ENCODE measurements at regions not wholly inside any gene's neighbourhood (a gene's known extent, or its start where the extent isn't known, plus 50 kb on each side); places are given as distances from the start of the nearest gene placed in this dataset.

- ATAC-seq (ENCODE audit: insufficient read depth, low read depth) = no peak
- no peak for DNase-seq
- H3K9ac ChIP-seq (ENCODE audit: low read depth, low read length) = no peak overlapping the region
Observed at GRCh38 chr5:29037716-29038115, 1999.3 kb upstream of the CDH9 start.

GRCh38 chr5:29024052-29024451, 1985.7 kb upstream of the CDH9 start:
- ATAC-seq (ENCODE audit: insufficient read depth, low read depth) (no peak), DNase-seq (no peak)
- TF ChIP-seq EZH2 (IDR thresholded peaks at IDR 0.05; ENCODE audit: borderline replicate concordance, low read depth, low read length, severe bottlenecking) (no peak), CTCF (IDR thresholded peaks at IDR 0.05; ENCODE audit: borderline replicate concordance, extremely low read depth, low read length, poor library complexity, severe bottlenecking) (no peak)
- Histone ChIP-seq H3K4me1 (ENCODE audit: insufficient read depth, low read length) (no peaks in the 10 kb centered on the region), H4K20me1 (ENCODE audit: insufficient read depth, low read length) (no peaks in the 10 kb centered on the region), H3K9me3 (ENCODE audit: insufficient read depth, low read length, severe bottlenecking) (no peaks in the 10 kb centered on the region), H2AFZ (ENCODE audit: low read depth, low read length) (no peak overlapping the region), H3K27ac (ENCODE audit: low read length) (no peak overlapping the region), H3K27me3 (ENCODE audit: insufficient read depth, low read length, poor library complexity) (no peaks in the 10 kb centered on the region), H3K9ac (ENCODE audit: low read depth, low read length) (no peak overlapping the region), H3K4me2 (ENCODE audit: insufficient read depth, low read length) (no peak overlapping the region), H3K79me2 (ENCODE audit: insufficient read depth, low read length) (no peaks in the 10 kb centered on the region), H3K36me3 (ENCODE audit: insufficient read depth, low read length) (no peaks in the 10 kb centered on the region), H3K4me3 (ENCODE audit: low read depth in 1 of 2, low read length in 2 of 2) (no peak overlapping the region)

More at GRCh38 chr5:29037716-29038115, 1999.3 kb upstream of the CDH9 start:
- no peaks in the 10 kb centered on the region for H3K27me3 ChIP-seq (ENCODE audit: insufficient read depth, low read length, poor library complexity)
- H4K20me1 ChIP-seq (ENCODE audit: insufficient read depth, low read length) = no peaks in the 10 kb centered on the region
- TF ChIP-seq CTCF (IDR thresholded peaks at IDR 0.05; ENCODE audit: borderline replicate concordance, extremely low read depth, low read length, poor library complexity, severe bottlenecking) = no peak
- no peak for TF ChIP-seq EZH2 (IDR thresholded peaks at IDR 0.05; ENCODE audit: borderline replicate concordance, low read depth, low read length, severe bottlenecking)
- no peaks in the 10 kb centered on the region for H3K4me1 ChIP-seq (ENCODE audit: insufficient read depth, low read length)
- H3K4me3 ChIP-seq (ENCODE audit: low read depth in 1 of 2, low read length in 2 of 2) = no peak overlapping the region
- no peak overlapping the region for H3K4me2 ChIP-seq (ENCODE audit: insufficient read depth, low read length)
- H3K9me3 ChIP-seq (ENCODE audit: insufficient read depth, low read length, severe bottlenecking) = no peaks in the 10 kb centered on the region
- H2AFZ ChIP-seq (ENCODE audit: low read depth, low read length) = no peak overlapping the region
- H3K27ac ChIP-seq (ENCODE audit: low read length) = no peak overlapping the region
- no peaks in the 10 kb centered on the region for H3K36me3 ChIP-seq (ENCODE audit: insufficient read depth, low read length)
- H3K79me2 ChIP-seq (ENCODE audit: insufficient read depth, low read length) = no peaks in the 10 kb centered on the region

- H3K36me3 ChIP-seq (ENCODE audit: insufficient read depth, low read length) = no peaks in the 10 kb centered on the region
- ATAC-seq (ENCODE audit: insufficient read depth, low read depth) = no peak
- no peaks in the 10 kb centered on the region for H3K4me1 ChIP-seq (ENCODE audit: insufficient read depth, low read length)
- DNase-seq = no peak
- H3K27me3 ChIP-seq (ENCODE audit: insufficient read depth, low read length, poor library complexity) = no peaks in the 10 kb centered on the region
- no peak overlapping the region for H2AFZ ChIP-seq (ENCODE audit: low read depth, low read length)
- no peak for TF ChIP-seq EZH2 (IDR thresholded peaks at IDR 0.05; ENCODE audit: borderline replicate concordance, low read depth, low read length, severe bottlenecking)
- no peak for TF ChIP-seq CTCF (IDR thresholded peaks at IDR 0.05; ENCODE audit: borderline replicate concordance, extremely low read depth, low read length, poor library complexity, severe bottlenecking)
- H3K9me3 ChIP-seq (ENCODE audit: insufficient read depth, low read length, severe bottlenecking) = no peaks in the 10 kb centered on the region
- H3K79me2 ChIP-seq (ENCODE audit: insufficient read depth, low read length) = no peaks in the 10 kb centered on the region
- no peak overlapping the region for H3K4me3 ChIP-seq (ENCODE audit: low read depth in 1 of 2, low read length in 2 of 2)
- no peak overlapping the region for H3K9ac ChIP-seq (ENCODE audit: low read depth, low read length)
- H3K27ac ChIP-seq (ENCODE audit: low read length) = no peak overlapping the region
- H3K4me2 ChIP-seq (ENCODE audit: insufficient read depth, low read length) = no peak overlapping the region
- H4K20me1 ChIP-seq (ENCODE audit: insufficient read depth, low read length) = no peaks in the 10 kb centered on the region
Observed at GRCh38 chr5:29023541-29023940, 1985.2 kb upstream of the CDH9 start.

- H2AFZ ChIP-seq (ENCODE audit: low read depth, low read length) = no peak overlapping the region
- H3K4me1 ChIP-seq (ENCODE audit: insufficient read depth, low read length) = no peaks in the 10 kb centered on the region
- no peaks in the 10 kb centered on the region for H4K20me1 ChIP-seq (ENCODE audit: insufficient read depth, low read length)
- no peaks in the 10 kb centered on the region for H3K79me2 ChIP-seq (ENCODE audit: insufficient read depth, low read length)
- H3K36me3 ChIP-seq (ENCODE audit: insufficient read depth, low read length) = no peaks in the 10 kb centered on the region
- no peak overlapping the region for H3K9ac ChIP-seq (ENCODE audit: low read depth, low read length)
- no peaks in the 10 kb centered on the region for H3K27me3 ChIP-seq (ENCODE audit: insufficient read depth, low read length, poor library complexity)
- no peak for TF ChIP-seq EZH2 (IDR thresholded peaks at IDR 0.05; ENCODE audit: borderline replicate concordance, low read depth, low read length, severe bottlenecking)
- TF ChIP-seq CTCF (IDR thresholded peaks at IDR 0.05; ENCODE audit: borderline replicate concordance, extremely low read depth, low read length, poor library complexity, severe bottlenecking) = no peak
- H3K27ac ChIP-seq (ENCODE audit: low read length) = no peak overlapping the region
- ATAC-seq (ENCODE audit: insufficient read depth, low read depth) (no peak), DNase-seq (no peak)
- H3K4me2 ChIP-seq (ENCODE audit: insufficient read depth, low read length) = no peak overlapping the region
- no peak overlapping the region for H3K4me3 ChIP-seq (ENCODE audit: low read depth in 1 of 2, low read length in 2 of 2)
- H3K9me3 ChIP-seq (ENCODE audit: insufficient read depth, low read length, severe bottlenecking) = no peaks in the 10 kb centered on the region
Observed at GRCh38 chr5:29017501-29017900, 1979.1 kb upstream of the CDH9 start.

Measured in DND-41 (cell line).